GM18867 (cell line): ENCODE measurements at regions not wholly inside any gene's neighbourhood (a gene's known extent, or its start where the extent isn't known, plus 50 kb on each side); places are given as distances from the start of the nearest gene placed in this dataset.
A peak's percentile ranks its signal among the peaks of the same experiment; 100 is the strongest.

Source experiments
- ATAC-seq: cut with Tn5 transposase; IDR thresholded peaks from one replicate; pipeline ENCODE4 v1.9.1; 2021; ENCODE audit warnings: mild to moderate bottlenecking, moderate library complexity; ENCODE audit not compliant: unreplicated experiment

DNA sequence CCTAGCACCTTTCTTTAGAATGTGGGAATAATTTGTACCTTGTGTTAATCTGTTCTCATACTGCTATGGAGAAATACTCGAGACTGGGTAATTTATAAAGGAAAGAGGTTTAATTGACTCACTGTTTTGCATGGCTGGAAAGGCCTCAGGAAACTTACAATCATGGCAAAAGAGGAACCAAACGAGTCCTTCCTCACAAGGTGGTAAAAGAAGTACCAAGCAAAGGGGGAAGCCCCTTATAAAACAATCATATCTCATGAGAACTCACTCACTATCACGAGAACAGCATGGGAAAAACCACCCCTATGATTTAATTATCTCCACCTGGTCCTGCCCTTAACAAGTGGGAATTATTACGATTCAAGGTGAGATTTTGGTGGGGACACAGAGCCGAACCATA, 127.1 kb upstream of the ANO3 start:
- no peak for ATAC-seq

DNA sequence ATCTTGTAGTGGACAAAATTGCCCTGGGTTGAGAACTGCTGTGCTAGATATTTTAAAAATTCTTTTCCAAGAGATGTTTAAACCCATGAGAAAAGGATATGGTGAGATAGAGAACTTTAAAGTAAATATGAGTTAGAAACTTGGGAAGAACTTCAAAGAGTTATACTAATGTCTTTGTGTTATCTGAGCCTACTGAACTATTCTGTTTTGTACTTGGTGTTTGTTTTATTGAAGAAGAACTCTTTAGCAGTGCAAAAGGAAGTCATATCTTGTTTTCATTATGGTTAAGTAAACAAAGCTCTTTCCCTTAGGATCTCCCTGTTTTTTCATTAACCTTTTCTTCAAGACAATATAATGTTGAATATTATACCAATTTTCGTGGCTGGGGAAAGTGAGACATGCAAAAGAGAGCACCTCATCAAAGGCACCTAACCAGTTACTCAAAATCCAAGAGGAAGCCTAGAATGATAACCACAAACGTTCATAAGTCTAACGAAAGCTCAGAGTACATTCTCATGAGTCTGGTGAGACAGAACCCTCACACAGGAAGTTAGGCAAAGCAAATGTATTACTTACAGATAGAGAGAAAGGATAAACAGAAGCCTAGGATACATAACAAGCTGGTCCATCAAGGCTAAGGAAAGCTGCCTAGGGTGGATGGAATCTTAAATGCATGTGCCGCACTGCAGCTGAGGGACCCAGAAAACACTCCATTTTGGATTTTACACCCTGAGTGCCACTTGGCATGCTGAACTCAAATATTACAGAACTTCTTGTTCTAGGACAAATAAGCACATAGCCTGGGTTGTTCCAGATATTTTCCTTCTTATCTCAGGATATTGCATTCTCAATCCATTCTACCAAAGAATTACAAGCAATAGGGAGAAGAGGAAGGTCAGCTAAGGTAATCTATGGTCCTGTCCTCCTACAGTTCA, 112.5 kb upstream of the ANO3 start:
- no peak for ATAC-seq

DNA sequence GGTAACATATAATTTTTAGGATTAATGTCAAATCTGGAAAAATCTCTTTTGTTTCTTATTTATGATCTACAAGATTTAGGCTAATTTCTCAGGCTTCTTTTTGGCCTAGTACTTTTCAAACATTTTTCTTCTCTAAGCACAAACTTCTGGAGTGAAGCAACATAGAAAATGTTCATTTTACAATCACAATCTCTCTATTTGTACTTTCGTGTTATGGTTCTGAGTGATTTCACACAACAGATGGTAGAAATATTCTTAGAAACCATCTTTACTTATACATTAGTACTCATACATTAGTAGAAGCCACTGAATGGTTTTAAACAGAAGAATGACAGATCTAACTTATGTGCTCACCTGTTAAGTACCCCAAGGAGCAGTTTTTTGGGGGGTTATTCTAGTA, 106.3 kb upstream of the ANO3 start:
- ATAC-seq: no peak

DNA sequence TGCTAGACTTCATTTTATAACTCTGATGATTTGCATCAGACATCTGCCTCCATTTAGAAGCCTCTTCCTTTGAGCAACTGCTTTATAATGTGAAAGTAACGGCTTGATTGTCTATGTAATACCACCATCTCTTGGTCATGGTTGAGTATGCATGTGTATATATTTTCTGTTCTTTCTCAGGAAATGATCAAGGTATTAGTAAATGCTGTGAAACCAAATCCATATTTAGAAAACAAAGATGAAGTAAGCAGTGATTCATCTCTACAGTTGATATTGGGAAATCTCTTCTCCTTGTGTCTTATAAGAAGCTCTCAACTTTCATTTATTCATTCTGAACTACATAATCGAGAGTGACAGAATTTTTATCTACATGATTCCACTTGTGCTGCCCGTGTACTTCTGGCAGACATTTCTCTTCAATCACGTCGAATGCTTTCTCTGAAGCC, 104.6 kb upstream of the ANO3 start:
- ATAC-seq: peak; percentile 89

DNA sequence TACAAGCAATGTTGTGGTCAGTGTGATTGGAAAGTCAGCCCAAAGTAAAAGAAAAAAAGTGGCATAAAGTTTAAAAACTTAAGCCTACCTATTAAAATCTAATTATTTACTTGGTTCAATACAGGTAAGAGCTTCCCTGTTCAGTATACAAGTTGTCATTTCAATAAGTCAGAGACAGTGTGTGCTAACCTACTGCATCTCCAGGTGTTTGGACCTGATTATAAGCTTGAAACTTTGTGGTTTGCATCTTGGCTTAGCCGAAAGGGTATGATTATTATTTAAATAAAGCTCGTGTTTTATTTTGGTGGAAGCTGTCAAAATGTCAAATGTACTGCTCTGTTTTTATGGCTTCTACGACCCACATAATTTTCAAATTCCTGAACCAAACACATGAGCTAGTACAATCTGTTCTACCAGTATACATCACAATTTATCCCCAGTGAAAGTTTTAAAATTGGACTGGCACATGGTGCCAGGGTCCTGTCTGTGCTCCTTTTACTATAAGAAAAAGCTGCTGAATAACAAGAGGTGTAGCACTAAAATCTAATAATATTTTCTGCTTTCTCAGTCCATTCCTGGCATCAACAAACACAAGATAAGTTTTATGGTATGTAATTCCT, 103.9 kb upstream of the ANO3 start:
- ATAC-seq: peak; percentile 25

DNA sequence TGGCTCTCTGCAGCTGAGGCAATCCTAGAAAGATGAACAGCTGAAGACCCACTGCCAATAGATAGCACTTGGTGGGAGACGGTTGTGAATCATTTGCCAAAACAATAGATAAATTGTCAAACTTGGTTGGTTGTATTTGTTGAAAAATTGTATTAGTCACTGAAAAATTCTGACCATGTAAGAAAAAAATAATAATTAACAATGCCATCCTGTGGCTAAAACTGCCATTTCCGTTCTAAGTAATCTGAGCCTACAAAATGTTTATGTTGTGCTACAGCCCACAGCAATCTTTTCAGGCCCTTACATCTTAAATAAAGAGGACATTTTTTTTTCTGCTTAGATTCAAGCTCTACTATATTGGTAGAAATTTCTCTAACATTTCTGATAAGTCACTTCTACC, 103.2 kb upstream of the ANO3 start:
- ATAC-seq: no peak

DNA sequence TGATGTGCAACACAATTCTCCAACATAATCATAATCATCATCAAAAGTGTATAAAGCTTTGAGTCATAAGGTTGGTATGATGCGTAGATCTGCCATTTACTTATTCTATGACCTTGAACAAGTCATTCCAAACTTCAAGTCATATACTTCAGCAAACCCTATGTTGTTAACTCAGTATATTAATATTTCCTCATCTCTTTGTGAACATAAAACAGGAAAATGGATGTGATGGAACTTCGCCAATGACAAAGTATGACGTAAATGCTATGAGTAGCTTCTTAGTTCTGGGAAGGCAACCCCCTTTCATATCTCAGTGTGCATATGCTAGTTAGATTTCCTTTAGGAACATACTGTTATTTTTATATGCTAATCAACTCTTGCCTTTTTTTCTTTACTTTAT, 102.7 kb upstream of the ANO3 start:
- ATAC-seq: no peak

DNA sequence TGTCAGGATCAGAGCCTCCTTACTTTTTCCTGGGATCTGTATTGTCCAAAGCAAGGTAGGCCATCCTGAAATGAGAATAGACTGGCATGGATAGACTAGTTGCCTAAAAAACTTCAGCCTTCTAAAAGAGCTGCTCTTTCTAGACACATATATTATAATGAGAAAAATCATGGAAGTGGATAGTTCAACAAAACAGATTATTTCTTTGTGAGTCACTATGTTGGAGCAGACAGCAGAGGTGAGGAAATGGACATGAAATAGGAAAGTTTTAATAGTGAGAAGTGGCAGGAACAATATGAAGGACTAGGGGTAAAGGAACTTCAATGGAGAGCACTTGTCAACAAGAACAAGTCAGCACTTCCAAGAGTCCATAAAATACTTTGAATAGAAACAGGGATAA, 101.9 kb upstream of the ANO3 start:
- ATAC-seq: no peak

DNA sequence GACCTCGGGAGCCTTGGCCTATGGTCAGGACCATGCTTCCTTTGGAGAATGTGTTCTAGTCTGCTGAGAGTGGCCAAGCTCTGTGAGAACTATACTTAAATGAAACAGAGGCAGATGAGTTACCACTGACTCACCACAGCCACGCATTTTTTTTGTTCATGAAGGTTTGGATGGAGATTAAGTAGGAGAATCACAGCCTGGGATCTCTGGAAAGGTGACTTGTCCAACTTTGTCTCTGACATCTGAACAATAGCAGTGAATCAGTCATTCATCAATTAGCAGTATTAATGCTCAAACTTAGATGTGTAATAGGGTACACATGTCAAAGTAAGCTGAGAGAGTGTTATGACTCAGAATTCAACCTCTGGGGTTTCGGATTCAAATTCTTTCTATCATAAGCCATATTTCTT, 100.7 kb upstream of the ANO3 start:
- ATAC-seq: peak; percentile 49

DNA sequence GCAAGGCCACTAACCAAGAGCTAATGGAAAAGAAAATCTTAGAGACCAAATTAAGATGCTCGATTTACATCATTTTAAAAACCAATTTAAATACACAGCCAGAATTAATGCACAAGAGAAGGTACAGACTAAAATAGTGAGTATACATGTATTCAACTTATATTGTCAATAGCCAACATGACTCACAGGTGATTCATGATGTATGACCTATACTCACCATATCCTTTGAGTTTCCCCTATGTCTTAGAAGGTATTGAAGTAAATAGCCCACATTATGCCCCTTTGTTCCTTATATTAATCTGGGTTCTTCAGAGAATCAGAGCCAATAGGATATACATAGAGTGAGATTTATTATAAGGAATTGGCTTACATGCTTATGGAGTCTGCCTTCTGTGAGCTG, 97.5 kb upstream of the ANO3 start:
- ATAC-seq: no peak

DNA sequence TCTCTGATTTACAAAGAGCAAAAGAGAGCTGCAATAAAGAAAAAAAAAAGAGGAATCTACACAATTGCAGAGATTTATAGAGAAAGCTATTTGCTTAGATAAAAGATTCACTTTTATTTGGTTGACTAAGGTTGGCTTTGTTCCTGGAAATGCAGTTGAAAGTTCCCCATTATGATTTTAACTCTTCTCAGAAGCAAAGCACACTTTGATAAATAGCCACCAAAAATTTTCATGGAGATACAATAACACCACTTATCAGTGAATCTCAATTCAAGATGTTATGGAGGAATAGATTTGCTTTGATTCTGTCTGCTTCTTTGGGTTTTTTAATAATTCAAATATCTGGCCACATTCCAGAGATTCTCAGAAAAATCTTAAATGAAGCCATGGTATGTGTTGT, 88.5 kb upstream of the ANO3 start:
- no peak for ATAC-seq

DNA sequence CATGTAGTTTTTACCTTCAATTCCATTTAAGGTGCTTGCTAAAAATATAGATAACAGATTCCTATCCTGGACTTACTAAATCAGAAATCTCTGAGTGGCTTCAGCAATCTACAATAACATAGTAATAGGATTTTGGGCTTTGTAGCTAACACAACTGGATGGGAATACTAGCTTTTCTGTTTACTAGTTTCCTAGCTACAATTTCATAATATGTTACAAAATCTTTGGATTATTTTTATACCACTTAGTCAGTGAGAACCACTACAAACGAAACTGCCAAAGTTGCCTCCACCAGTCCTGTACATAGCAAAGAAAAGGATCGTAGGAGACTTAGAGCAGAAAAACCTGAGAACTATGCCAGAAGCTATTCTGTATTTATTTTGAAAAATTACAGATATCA, 87.7 kb upstream of the ANO3 start:
- no peak for ATAC-seq

DNA sequence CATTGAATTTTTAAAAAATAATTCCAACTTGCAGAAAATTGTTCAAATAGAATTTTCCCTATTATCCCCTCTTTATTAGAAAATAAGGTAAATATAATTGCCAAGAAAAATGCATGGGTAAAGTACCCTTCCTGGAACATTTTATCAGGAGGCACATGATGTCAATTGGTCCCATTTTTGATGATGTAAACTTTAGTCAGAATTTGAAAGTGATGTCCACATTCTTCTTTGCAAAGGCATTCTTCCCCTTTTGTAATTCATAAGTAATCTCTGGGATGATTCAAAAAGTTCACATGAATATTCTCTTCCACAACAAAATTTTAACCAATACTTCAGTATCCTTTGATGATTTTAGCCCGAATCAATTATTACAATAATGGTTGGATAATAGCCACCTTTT, 86.9 kb upstream of the ANO3 start:
- no peak for ATAC-seq

DNA sequence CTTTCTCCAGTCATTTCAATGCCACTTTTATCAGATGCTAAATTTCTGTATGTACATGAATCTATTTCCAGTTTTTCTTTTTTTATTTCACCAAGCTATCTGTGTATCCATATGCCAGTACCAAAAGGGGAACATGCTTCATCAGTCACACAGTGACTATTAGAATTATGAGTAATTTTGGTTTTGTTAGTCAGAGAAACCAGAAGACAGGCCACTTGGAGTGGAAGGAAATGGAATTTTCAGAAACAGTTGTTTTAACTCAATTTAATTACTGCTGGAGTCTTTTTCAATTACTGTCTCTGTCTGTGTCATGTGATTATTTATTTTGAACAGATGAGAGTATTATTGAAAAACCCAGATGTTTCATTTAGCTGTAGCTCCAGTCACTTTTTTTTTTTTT, 84.6 kb upstream of the ANO3 start:
- ATAC-seq: no peak

DNA sequence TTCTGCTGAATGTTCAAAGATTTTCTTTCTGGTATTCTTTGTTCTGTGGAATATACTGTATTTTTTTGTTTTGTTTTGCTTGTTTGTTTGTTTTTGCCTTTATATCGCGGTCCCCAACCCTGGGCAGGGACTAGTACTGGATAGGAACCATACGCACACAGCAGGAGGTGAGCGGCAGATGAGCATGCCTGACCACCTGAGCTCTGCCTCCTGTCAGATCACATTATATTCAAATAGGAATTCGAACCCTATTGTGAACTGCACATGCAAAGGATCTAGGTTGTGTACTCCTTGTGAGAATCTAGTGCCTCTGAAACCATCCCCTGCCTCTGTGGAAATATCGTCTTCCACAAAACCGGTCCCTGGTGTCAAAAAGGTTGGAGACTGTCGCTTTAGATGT, 83.3 kb upstream of the ANO3 start:
- no peak for ATAC-seq

DNA sequence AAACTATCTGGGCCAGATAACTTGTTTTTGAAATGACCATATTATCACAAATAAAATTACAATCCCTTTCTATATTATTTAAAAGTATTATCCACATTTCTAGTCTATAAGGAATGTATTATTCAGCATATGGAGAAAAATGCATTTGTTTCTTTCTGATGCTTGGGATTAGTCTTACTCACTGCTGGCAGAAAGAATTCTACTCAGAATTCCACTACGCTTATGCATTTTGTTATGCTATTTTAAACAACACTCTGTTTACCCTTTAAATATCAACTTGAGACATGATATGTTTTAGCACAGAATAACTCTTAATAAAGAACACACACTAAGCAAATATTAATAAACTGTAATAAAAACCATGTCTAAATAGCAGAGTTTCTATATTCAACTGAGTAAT, 77.6 kb upstream of the ANO3 start:
- no peak for ATAC-seq

DNA sequence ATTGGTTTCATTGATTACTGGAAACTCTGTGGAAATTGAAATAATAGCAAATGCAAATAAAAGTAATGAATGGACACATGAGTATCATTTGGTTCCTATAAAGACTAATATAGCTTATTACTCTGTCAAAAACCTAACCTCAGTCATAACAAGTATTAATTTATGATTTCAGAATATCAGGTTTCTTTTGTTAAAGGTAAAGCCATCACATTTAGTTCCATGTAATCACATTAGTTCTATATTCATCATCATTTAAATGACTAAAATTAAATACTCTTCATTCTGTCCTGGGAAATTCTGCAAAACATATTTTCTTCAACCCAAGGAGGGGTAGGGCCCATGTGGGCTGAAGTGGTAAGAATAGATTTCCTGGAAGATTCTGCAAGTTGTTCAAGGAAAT, 68.2 kb upstream of the ANO3 start:
- ATAC-seq: no peak

DNA sequence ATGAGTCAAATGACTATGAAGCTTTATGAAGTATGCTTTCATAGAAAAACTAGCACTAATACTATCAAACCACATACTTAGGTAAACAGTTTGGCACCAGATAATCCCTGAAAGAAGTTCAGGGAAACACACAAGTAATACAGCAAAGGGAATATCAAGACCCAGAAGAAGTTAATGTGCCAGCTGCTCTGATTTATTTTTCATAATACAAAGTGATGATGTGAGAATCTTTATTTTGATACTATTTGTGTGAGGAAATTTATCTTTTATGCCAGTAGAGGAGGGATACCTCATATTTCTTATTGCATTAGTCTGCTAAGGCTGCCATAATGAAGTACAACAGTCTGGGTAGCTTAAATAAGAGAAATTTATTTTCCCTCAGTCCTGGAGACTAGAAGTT, 67.7 kb upstream of the ANO3 start:
- ATAC-seq: no peak

DNA sequence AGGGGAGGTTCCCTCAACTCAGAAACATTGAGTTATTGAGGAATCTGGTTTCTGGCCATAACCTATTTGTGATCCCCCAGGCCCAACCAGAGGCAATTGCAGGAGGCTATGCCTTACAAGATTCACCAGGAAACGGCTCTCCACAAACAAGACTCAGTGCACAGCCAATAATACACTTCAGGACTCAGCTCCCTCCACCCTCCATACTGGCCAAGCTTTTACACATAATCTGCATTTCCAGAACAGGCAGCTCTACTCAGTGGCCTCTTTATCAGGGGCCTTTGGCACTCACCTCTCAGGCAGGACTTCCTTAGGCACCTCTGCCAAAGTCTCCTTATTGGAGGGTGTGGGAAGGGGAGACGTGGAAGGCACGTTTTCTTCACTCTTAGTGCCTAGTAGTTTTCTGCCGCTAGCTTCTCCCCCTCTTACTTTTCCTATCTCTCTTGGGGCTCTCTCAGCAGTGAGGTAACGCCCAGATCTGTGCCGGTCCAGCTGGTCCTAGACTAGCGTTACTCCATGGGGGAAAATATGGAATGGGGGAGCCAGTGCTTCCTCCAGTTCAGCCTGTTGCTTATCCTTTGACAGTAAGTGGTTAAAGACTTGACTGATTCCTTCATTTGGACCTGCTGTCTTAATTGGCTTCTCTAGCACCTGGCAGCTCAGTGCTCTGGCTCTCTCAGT, 62.8 kb upstream of the ANO3 start:
- no peak for ATAC-seq

DNA sequence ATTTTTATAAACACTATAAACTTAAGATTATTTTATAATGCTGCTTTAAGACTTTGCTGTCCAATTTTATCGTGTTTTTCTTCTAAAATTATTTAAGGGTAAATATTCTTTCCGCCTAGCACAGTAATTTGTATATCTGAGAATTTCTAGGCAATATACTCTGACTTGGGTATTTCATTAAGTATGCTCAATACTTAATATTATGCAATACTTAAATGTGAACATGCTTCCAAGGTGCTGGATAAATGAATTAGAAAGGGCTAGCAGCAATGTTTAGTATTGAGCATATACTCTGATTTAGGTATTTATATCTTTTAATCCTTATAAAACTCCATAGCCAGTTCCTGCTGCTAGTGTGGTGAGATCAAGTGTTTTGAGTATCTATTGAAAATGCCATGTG, 60.3 kb upstream of the ANO3 start:
- no peak for ATAC-seq

DNA sequence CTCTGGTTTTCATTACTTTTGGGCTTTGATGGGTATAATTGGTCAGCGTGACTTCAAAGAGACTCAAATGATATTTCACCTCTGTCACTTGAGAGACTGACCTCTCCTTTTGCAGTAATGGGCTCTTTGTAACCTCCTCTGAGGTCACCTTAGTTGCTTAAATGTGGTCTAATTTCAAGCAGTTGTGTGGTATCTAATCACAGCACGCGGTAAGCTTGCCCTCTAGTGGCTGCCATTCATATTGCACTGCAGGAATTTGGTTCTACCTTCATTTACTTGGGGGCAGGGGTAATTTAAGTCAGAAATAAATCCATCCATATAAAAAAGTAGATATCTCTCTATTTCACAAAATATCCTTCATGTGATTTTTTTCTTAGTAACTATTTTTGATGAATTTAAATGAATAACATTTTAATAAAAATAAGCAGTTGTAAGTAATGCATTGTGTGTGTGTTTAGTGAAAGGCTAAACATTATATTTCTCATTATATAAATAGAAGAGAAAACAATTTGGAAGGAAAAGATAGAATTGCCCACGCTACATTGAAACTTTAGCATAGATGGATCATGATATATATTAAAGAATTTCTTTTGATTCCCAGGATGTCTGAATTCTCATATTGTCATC, 55.0 kb upstream of the ANO3 start:
- peak; percentile 94 for ATAC-seq

DNA sequence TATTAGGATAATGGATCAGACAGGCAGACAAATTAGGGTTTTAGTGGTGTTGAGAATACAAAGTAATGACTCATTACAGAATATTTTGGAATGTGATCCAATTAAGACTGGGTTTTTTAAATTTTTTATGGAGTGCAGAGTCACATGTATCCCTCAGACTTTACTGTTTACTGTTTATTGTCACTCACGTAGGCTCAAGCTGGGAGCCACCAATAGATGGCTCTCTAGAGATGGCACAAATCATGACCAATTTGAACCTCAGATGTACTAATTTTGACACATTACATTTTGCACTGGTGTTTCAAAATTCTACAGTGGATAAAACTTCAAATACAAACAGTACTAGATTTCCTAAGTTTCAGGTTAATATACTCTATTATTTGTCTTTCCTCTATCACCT, 53.6 kb upstream of the ANO3 start:
- no peak for ATAC-seq
